ENCODE measurements at regions not wholly inside any gene's neighbourhood (a gene's known extent, or its start where the extent isn't known, plus 50 kb on each side); places are given as distances from the start of the nearest gene placed in this dataset.

- FAIRE-seq (no peak), DNase-seq (ENCODE audit: low read depth, low spot score) (no peak)
- H3K79me2 ChIP-seq (ENCODE audit: control insufficient read depth, insufficient read depth, low read length) = no peaks in the 10 kb centered on the region
- no peak overlapping the region for H3K27ac ChIP-seq (ENCODE audit: control insufficient read depth, insufficient read depth, low read length)
- H3K36me3 ChIP-seq (ENCODE audit: control insufficient read depth in 2 of 2, extremely low read depth in 1 of 2, insufficient read depth in 2 of 2, low read length in 2 of 2) = no peaks in the 10 kb centered on the region
- H3K4me3 ChIP-seq (ENCODE audit: control insufficient read depth in 2 of 3, extremely low read depth in 1 of 3, insufficient read depth in 2 of 3, low read depth in 1 of 3, low read length in 3 of 3) = no peak overlapping the region
- H3K9me3 ChIP-seq (ENCODE audit: control insufficient read depth, low read depth, low read length) = no peaks in the 10 kb centered on the region
- no peak overlapping the region for H3K9ac ChIP-seq (ENCODE audit: control insufficient read depth, extremely low read depth, insufficient read depth, low read length)
- no peak overlapping the region for H3K4me2 ChIP-seq (ENCODE audit: control insufficient read depth, extremely low read depth, insufficient read depth, low read depth, low read length)
- no peaks in the 10 kb centered on the region for H3K27me3 ChIP-seq (ENCODE audit: control insufficient read depth, extremely low read depth, insufficient read depth, low read length)
- dilution Hi-C loops (cut with MboI; ENCODE audit: extremely low pct_ligation_motif_present, low sequenced_read_pairs) = no loop called here
- H3K4me1 ChIP-seq (ENCODE audit: control insufficient read depth, extremely low read depth, insufficient read depth, low read length) = no peaks in the 10 kb centered on the region
- H3K9me1 ChIP-seq (ENCODE audit: control insufficient read depth, extremely low read depth, insufficient read depth, low read length) = no peaks in the 10 kb centered on the region
- no peak for TF ChIP-seq CTCF (optimal IDR thresholded peaks at IDR 0.05 in 1 of 3, IDR thresholded peaks at IDR 0.05 in 1 of 3, conservative IDR thresholded peaks at IDR 0.05 in 1 of 3; ENCODE audit: extremely low read depth in 1 of 3, insufficient read depth in 2 of 3, low read length in 3 of 3)
- H4K20me1 ChIP-seq (ENCODE audit: control insufficient read depth, extremely low read depth, insufficient read depth, low read length) = no peaks in the 10 kb centered on the region
- H2AFZ ChIP-seq (ENCODE audit: control insufficient read depth, low read length) = no peak overlapping the region
Measured at GRCh38 chr14:65345266-65345665, 67.3 kb upstream of the FUT8 start.

DNA sequence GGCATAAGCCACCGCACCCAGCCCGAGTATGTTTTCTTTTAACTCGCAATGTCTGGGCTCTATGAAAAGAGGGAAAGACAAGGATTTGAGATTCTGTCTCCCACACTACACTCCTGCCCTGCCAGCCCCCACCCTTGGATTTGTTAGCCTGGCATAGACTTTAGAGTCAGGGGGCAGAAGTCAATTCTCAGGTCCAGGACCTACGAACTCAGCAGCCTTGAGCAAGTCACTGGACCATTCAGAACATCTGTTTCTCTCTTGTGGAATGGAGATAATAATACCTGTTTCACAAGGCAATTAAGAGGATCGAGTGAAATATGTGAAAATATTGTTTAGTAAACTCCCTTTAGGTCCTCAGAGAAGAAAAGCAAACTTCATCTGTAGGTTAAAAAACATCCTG, 66.1 kb upstream of the FUT8 start:
- no peak overlapping the region for H3K4me2 ChIP-seq (ENCODE audit: control insufficient read depth, extremely low read depth, insufficient read depth, low read depth, low read length)

More for the DNA sequence above, 66.1 kb upstream of the FUT8 start:
- FAIRE-seq (no peak), DNase-seq (ENCODE audit: low read depth, low spot score) (no peak)
- no peaks in the 10 kb centered on the region for H4K20me1 ChIP-seq (ENCODE audit: control insufficient read depth, extremely low read depth, insufficient read depth, low read length)
- dilution Hi-C loops (cut with MboI; ENCODE audit: extremely low pct_ligation_motif_present, low sequenced_read_pairs) = no loop called here
- no peak overlapping the region for H3K4me3 ChIP-seq (ENCODE audit: control insufficient read depth in 2 of 3, extremely low read depth in 1 of 3, insufficient read depth in 2 of 3, low read depth in 1 of 3, low read length in 3 of 3)
- H3K9me3 ChIP-seq (ENCODE audit: control insufficient read depth, low read depth, low read length) = no peaks in the 10 kb centered on the region
- no peaks in the 10 kb centered on the region for H3K27me3 ChIP-seq (ENCODE audit: control insufficient read depth, extremely low read depth, insufficient read depth, low read length)
- no peaks in the 10 kb centered on the region for H3K9me1 ChIP-seq (ENCODE audit: control insufficient read depth, extremely low read depth, insufficient read depth, low read length)
- no peak overlapping the region for H2AFZ ChIP-seq (ENCODE audit: control insufficient read depth, low read length)
- TF ChIP-seq EZH2 (IDR thresholded peaks at IDR 0.05; ENCODE audit: low read length) (no peak), CTCF (optimal IDR thresholded peaks at IDR 0.05 in 1 of 3, IDR thresholded peaks at IDR 0.05 in 1 of 3, conservative IDR thresholded peaks at IDR 0.05 in 1 of 3; ENCODE audit: extremely low read depth in 1 of 3, insufficient read depth in 2 of 3, low read length in 3 of 3) (no peak)
- no peaks in the 10 kb centered on the region for H3K4me1 ChIP-seq (ENCODE audit: control insufficient read depth, extremely low read depth, insufficient read depth, low read length)
- no peaks in the 10 kb centered on the region for H3K79me2 ChIP-seq (ENCODE audit: control insufficient read depth, insufficient read depth, low read length)
- H3K9ac ChIP-seq (ENCODE audit: control insufficient read depth, extremely low read depth, insufficient read depth, low read length) = no peak overlapping the region
- no peaks in the 10 kb centered on the region for H3K36me3 ChIP-seq (ENCODE audit: control insufficient read depth in 2 of 2, extremely low read depth in 1 of 2, insufficient read depth in 2 of 2, low read length in 2 of 2)
- no peak overlapping the region for H3K27ac ChIP-seq (ENCODE audit: control insufficient read depth, insufficient read depth, low read length)

Measured in keratinocyte (primary cell).